ENCODE measurements at regions not wholly inside any gene's neighbourhood (a gene's known extent, or its start where the extent isn't known, plus 50 kb on each side); places are given as distances from the start of the nearest gene placed in this dataset.

DNA sequence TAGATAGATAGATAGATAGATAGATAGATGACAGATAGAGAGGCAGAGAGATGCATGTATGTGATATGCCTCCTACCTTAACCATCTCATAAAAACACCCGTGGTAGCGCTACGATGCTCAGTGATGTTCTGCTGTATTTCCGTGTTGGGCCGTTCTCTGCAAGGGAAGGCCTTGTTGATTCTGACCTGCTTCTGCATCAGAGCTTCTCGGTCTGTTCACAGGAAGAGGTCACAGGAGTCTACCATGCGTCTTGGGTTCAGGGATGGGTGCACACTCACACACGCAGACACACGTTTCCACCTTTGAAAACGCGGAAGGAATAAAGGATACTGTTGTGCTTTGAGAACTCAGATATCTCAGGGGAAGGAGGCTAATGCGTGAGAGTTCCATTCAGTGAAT lies 316.9 kb downstream of the TEX29 start:
- no peak overlapping the region for H3K9ac ChIP-seq (ENCODE audit: low read depth, low read length, poor library complexity, severe bottlenecking)
- peaks cover 3% of the 10 kb centered on the region; the same call in 1 of the 2 replicates for H3K9me3 ChIP-seq (ENCODE audit: insufficient read depth, low read depth, low read length)
- H3K27me3 ChIP-seq (ENCODE audit: insufficient read depth, low read length, poor library complexity, severe bottlenecking) = no peaks in the 10 kb centered on the region
- TF ChIP-seq EZH2phosphoT487 (IDR thresholded peaks at IDR 0.05; ENCODE audit: borderline replicate concordance) = no peak
- TF ChIP-seq, protein P1, sequence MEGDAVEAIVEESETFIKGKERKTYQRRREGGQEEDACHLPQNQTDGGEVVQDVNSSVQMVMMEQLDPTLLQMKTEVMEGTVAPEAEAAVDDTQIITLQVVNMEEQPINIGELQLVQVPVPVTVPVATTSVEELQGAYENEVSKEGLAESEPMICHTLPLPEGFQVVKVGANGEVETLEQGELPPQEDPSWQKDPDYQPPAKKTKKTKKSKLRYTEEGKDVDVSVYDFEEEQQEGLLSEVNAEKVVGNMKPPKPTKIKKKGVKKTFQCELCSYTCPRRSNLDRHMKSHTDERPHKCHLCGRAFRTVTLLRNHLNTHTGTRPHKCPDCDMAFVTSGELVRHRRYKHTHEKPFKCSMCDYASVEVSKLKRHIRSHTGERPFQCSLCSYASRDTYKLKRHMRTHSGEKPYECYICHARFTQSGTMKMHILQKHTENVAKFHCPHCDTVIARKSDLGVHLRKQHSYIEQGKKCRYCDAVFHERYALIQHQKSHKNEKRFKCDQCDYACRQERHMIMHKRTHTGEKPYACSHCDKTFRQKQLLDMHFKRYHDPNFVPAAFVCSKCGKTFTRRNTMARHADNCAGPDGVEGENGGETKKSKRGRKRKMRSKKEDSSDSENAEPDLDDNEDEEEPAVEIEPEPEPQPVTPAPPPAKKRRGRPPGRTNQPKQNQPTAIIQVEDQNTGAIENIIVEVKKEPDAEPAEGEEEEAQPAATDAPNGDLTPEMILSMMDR (conservative IDR thresholded peaks at IDR 0.05; ENCODE audit: low read length) = no peak
- H4K20me1 ChIP-seq (ENCODE audit: insufficient read depth, low read length, poor library complexity, severe bottlenecking) = no peaks in the 10 kb centered on the region
- H2AFZ ChIP-seq (ENCODE audit: low read length) = no peak overlapping the region
- no peaks in the 10 kb centered on the region for H3K4me1 ChIP-seq (ENCODE audit: insufficient read depth, low read length, poor library complexity, severe bottlenecking)
- no peaks in the 10 kb centered on the region for H3K36me3 ChIP-seq (ENCODE audit: insufficient read depth, low read length)
- H3K9me2 ChIP-seq (replicated peaks; ENCODE audit: low read depth, low read length) = no peaks in the 10 kb centered on the region
- no peaks in the 10 kb centered on the region for H3F3A ChIP-seq (ENCODE audit: low read depth)
- no peak overlapping the region for H3K4me2 ChIP-seq (ENCODE audit: low read depth, low read length, poor library complexity, severe bottlenecking)
- H3K4me3 ChIP-seq (ENCODE audit: low read length, poor library complexity, severe bottlenecking) = no peak overlapping the region
- no peaks in the 10 kb centered on the region for H3K79me2 ChIP-seq (ENCODE audit: insufficient read depth, low read length)

DNA sequence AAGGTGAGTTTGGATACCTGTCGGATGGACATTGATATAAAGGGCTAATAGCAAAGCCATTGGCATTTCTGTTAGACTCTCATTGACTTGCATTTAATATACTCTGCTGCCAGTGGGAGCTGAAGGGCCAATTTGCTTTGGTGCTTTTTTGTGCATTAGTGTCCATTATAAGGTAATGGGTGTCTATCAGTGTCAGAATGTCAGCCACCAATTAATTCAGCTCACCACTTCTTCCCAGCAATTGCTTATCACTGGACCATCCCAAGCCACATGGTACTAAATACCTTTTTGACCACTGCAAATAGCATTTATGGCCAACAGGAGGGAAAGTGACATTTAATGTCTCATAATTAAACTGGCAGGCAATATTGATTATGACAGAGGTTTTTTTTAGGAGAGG lies 317.8 kb downstream of the TEX29 start:
- Histone ChIP-seq H3K4me1 (ENCODE audit: insufficient read depth, low read length, poor library complexity, severe bottlenecking) (no peaks in the 10 kb centered on the region), H2AFZ (ENCODE audit: low read length) (no peak overlapping the region), H3K27me3 (ENCODE audit: insufficient read depth, low read length, poor library complexity, severe bottlenecking) (no peaks in the 10 kb centered on the region), H3K9me2 (replicated peaks; ENCODE audit: low read depth, low read length) (no peaks in the 10 kb centered on the region), H3F3A (ENCODE audit: low read depth) (no peaks in the 10 kb centered on the region), H3K9me3 (ENCODE audit: insufficient read depth, low read depth, low read length) (peaks cover 3% of the 10 kb centered on the region; the same call in 1 of the 2 replicates), H4K20me1 (ENCODE audit: insufficient read depth, low read length, poor library complexity, severe bottlenecking) (no peaks in the 10 kb centered on the region), H3K4me3 (ENCODE audit: low read length, poor library complexity, severe bottlenecking) (no peak overlapping the region), H3K9ac (ENCODE audit: low read depth, low read length, poor library complexity, severe bottlenecking) (no peak overlapping the region), H3K79me2 (ENCODE audit: insufficient read depth, low read length) (no peaks in the 10 kb centered on the region), H3K4me2 (ENCODE audit: low read depth, low read length, poor library complexity, severe bottlenecking) (no peak overlapping the region), H3K36me3 (ENCODE audit: insufficient read depth, low read length) (no peaks in the 10 kb centered on the region)
- TF ChIP-seq, protein P1 (conservative IDR thresholded peaks at IDR 0.05; ENCODE audit: low read length) = no peak
- TF ChIP-seq EZH2phosphoT487 (IDR thresholded peaks at IDR 0.05; ENCODE audit: borderline replicate concordance) = no peak

DNA sequence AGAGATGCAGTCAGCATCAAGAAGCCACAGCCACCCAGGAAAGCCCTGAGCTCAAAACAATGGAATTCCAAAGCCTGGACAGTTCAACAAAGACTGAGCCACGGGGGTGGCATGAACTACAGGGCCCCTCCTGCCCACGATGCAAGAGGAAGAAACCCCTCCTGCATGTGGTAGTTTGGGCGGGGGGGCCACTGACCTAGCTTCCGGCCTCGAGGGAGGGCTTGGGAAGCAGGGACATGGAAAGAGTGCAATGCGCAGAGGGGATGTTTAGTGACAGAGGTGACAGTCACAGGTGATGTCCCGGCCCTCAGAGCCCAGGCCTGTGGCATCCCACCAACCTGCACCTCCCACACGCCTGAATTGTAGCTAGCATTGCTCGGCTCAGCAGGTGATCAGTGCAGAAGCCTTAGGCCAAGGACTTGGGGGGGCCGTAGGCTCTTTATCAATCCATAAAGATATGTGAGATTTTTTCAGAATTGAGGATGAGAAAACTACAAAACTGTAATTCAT lies 318.8 kb downstream of the TEX29 start:
- no peaks in the 10 kb centered on the region for H4K20me1 ChIP-seq (ENCODE audit: insufficient read depth, low read length, poor library complexity, severe bottlenecking)
- no peak overlapping the region for H2AFZ ChIP-seq (ENCODE audit: low read length)
- no peak overlapping the region for H3K9ac ChIP-seq (ENCODE audit: low read depth, low read length, poor library complexity, severe bottlenecking)
- no peak overlapping the region for H3K4me2 ChIP-seq (ENCODE audit: low read depth, low read length, poor library complexity, severe bottlenecking)
- peaks cover 3% of the 10 kb centered on the region; the same call in 1 of the 2 replicates for H3K9me3 ChIP-seq (ENCODE audit: insufficient read depth, low read depth, low read length)
- no peaks in the 10 kb centered on the region for H3K36me3 ChIP-seq (ENCODE audit: insufficient read depth, low read length)
- no peaks in the 10 kb centered on the region for H3F3A ChIP-seq (ENCODE audit: low read depth)
- TF ChIP-seq EZH2phosphoT487 (IDR thresholded peaks at IDR 0.05; ENCODE audit: borderline replicate concordance) = no peak
- TF ChIP-seq, protein P1 (conservative IDR thresholded peaks at IDR 0.05; ENCODE audit: low read length) = no peak
- H3K4me3 ChIP-seq (ENCODE audit: low read length, poor library complexity, severe bottlenecking) = no peak overlapping the region
- H3K79me2 ChIP-seq (ENCODE audit: insufficient read depth, low read length) = no peaks in the 10 kb centered on the region
- H3K27me3 ChIP-seq (ENCODE audit: insufficient read depth, low read length, poor library complexity, severe bottlenecking) = no peaks in the 10 kb centered on the region
- H3K9me2 ChIP-seq (replicated peaks; ENCODE audit: low read depth, low read length) = no peaks in the 10 kb centered on the region
- H3K4me1 ChIP-seq (ENCODE audit: insufficient read depth, low read length, poor library complexity, severe bottlenecking) = no peaks in the 10 kb centered on the region

Data from Loucy (cell line).